ENCODE measurements at regions not wholly inside any gene's neighbourhood (a gene's known extent, or its start where the extent isn't known, plus 50 kb on each side); places are given as distances from the start of the nearest gene placed in this dataset.

DNA sequence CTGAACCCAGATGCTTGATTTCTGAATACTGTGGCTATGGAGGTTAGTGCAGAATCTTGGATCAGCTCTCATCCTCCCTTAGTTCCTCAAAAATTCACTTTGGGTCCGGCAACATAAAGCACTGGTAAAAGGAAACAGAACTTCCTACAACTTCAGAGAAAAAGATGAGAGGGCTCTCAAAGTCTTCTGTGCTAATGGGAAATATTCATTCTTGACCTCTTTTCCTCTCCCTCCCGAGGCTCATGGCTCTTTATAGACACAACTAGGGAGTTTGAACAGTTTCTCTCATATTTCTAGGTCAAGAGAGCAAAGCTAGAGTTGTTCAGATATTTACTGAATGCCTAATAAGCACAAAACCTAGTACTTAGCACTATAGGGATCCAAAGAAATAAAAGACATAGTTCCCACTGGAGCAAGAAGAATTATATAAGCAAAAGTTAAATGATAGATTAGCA is 124.1 kb upstream of the TCF21 start:
- H3K9me3 ChIP-seq (ENCODE audit: control insufficient read depth, insufficient read depth, low read depth, low read length), result no peaks in the 10 kb centered on the region
- TF ChIP-seq EZH2 (IDR thresholded peaks at IDR 0.05; ENCODE audit: low read length, missing control alignments), result no peak
- TF ChIP-seq, protein P1, sequence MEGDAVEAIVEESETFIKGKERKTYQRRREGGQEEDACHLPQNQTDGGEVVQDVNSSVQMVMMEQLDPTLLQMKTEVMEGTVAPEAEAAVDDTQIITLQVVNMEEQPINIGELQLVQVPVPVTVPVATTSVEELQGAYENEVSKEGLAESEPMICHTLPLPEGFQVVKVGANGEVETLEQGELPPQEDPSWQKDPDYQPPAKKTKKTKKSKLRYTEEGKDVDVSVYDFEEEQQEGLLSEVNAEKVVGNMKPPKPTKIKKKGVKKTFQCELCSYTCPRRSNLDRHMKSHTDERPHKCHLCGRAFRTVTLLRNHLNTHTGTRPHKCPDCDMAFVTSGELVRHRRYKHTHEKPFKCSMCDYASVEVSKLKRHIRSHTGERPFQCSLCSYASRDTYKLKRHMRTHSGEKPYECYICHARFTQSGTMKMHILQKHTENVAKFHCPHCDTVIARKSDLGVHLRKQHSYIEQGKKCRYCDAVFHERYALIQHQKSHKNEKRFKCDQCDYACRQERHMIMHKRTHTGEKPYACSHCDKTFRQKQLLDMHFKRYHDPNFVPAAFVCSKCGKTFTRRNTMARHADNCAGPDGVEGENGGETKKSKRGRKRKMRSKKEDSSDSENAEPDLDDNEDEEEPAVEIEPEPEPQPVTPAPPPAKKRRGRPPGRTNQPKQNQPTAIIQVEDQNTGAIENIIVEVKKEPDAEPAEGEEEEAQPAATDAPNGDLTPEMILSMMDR (conservative IDR thresholded peaks at IDR 0.05 in 1 of 2, IDR thresholded peaks at IDR 0.05 in 1 of 2; ENCODE audit: low read depth in 1 of 2, low read length in 2 of 2), result no peak
- H3K9ac ChIP-seq (ENCODE audit: insufficient read depth, low read length), result no peak overlapping the region
- no peaks in the 10 kb centered on the region for H3K79me2 ChIP-seq (ENCODE audit: control insufficient read depth, insufficient read depth, low read length)
- peaks cover 12% of the 10 kb centered on the region for H3K4me1 ChIP-seq (ENCODE audit: control insufficient read depth, extremely low read depth, insufficient read depth, low read length)
- no peak for DNase-seq (ENCODE audit: low read depth in 2 of 2)
- H3K4me3 ChIP-seq (replicated peaks in 1 of 4; ENCODE audit: control extremely low read depth in 1 of 4, insufficient read depth in 1 of 4, low read depth in 3 of 4, low read length in 4 of 4), result no peak overlapping the region
- H3K27me3 ChIP-seq (ENCODE audit: control insufficient read depth, insufficient read depth, low read length), result no peaks in the 10 kb centered on the region
- no peak overlapping the region for H2AFZ ChIP-seq (ENCODE audit: low read length)
- no peaks in the 10 kb centered on the region for H3K36me3 ChIP-seq (ENCODE audit: control insufficient read depth, insufficient read depth, low read length)
- H3K27ac ChIP-seq (ENCODE audit: insufficient read depth, low read length), result peak overlapping the region; percentile 30
- H3K4me2 ChIP-seq (ENCODE audit: extremely low read depth, insufficient read depth, low read length), result peak overlapping the region; percentile 48
- no peaks in the 10 kb centered on the region for H4K20me1 ChIP-seq (ENCODE audit: control insufficient read depth, extremely low read depth, insufficient read depth, low read length)

DNA sequence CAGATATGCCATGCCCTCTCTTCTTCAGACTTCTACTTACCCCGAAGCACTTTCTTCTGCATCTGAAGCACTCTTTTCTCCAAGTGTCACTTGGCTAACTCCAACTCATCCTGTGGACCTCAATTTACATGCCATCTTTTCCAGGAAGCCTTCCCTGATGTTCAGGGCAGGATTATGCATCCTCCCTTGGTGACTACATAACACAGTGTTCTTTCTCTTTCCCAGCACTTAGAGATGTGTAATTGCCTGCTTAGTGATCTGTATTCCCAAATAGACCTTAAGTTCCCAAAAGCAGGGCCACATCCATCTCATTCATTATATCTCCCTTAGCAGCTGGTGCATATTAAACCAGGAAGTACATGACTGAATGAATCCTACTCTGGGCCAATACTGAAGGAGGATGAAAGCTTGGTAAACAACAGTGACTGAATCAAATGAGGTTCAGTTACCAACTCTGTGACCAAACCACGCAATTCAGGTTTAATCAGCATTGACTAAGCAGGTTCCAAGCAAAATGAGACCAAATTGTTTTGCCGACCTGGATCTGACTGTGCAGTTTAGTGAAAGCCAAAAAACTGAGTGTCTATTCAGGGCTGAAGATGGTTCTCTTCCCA is 121.4 kb upstream of the TCF21 start:
- no peak for TF ChIP-seq EZH2 (IDR thresholded peaks at IDR 0.05; ENCODE audit: low read length, missing control alignments)
- TF ChIP-seq, protein P1 (conservative IDR thresholded peaks at IDR 0.05 in 1 of 2, IDR thresholded peaks at IDR 0.05 in 1 of 2; ENCODE audit: low read depth in 1 of 2, low read length in 2 of 2), result no peak
- no peaks in the 10 kb centered on the region for H3K36me3 ChIP-seq (ENCODE audit: control insufficient read depth, insufficient read depth, low read length)
- H2AFZ ChIP-seq (ENCODE audit: low read length), result no peak overlapping the region
- H4K20me1 ChIP-seq (ENCODE audit: control insufficient read depth, extremely low read depth, insufficient read depth, low read length), result no peaks in the 10 kb centered on the region
- H3K4me1 ChIP-seq (ENCODE audit: control insufficient read depth, extremely low read depth, insufficient read depth, low read length), result peaks cover 8% of the 10 kb centered on the region
- H3K4me2 ChIP-seq (ENCODE audit: extremely low read depth, insufficient read depth, low read length), result no peak overlapping the region
- no peaks in the 10 kb centered on the region for H3K27me3 ChIP-seq (ENCODE audit: control insufficient read depth, insufficient read depth, low read length)
- H3K4me3 ChIP-seq (replicated peaks in 1 of 4; ENCODE audit: control extremely low read depth in 1 of 4, insufficient read depth in 1 of 4, low read depth in 3 of 4, low read length in 4 of 4), result no peak overlapping the region
- H3K27ac ChIP-seq (ENCODE audit: insufficient read depth, low read length), result no peak overlapping the region
- no peak overlapping the region for H3K9ac ChIP-seq (ENCODE audit: insufficient read depth, low read length)
- peak in 1 of 2 donors; percentile 25 for DNase-seq (ENCODE audit: low read depth in 2 of 2)
- H3K79me2 ChIP-seq (ENCODE audit: control insufficient read depth, insufficient read depth, low read length), result no peaks in the 10 kb centered on the region
- no peaks in the 10 kb centered on the region for H3K9me3 ChIP-seq (ENCODE audit: control insufficient read depth, insufficient read depth, low read depth, low read length)

DNA sequence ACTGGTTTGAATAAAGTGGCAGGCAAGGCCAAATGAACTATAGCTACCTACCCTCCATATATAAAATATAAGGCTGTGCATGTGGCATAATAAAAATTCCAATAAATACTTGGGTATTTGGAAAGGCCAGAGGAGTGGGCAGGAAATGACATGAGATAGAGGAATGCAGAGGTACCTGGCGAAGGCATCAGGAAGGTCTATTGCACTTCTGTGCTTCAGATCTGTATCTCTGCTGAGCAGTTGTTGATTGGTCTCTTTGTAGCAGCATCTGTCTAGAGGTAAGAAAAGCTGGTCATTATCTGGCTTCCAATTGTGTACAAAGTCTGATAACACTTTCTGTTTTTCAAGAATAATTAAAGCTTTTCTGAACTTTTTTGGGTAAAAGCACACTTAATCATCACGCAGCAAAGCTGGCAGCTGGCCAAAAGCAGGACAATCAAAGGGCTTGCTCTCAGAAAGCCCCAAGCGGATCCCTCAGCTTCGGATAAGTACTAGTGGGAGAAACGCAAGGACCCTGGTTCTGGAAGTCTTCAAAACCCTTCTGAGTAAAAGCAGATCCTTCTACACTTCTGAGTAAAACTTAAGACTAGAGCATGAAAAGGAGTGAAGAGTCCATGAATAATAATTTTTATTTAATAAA is 120.1 kb upstream of the TCF21 start:
- no peaks in the 10 kb centered on the region for H4K20me1 ChIP-seq (ENCODE audit: control insufficient read depth, extremely low read depth, insufficient read depth, low read length)
- no peaks in the 10 kb centered on the region for H3K36me3 ChIP-seq (ENCODE audit: control insufficient read depth, insufficient read depth, low read length)
- no peaks in the 10 kb centered on the region for H3K9me3 ChIP-seq (ENCODE audit: control insufficient read depth, insufficient read depth, low read depth, low read length)
- no peak overlapping the region for H2AFZ ChIP-seq (ENCODE audit: low read length)
- no peak overlapping the region for H3K4me3 ChIP-seq (replicated peaks in 1 of 4; ENCODE audit: control extremely low read depth in 1 of 4, insufficient read depth in 1 of 4, low read depth in 3 of 4, low read length in 4 of 4)
- no peak overlapping the region for H3K27ac ChIP-seq (ENCODE audit: insufficient read depth, low read length)
- TF ChIP-seq EZH2 (IDR thresholded peaks at IDR 0.05; ENCODE audit: low read length, missing control alignments), result no peak
- TF ChIP-seq, protein P1 (conservative IDR thresholded peaks at IDR 0.05 in 1 of 2, IDR thresholded peaks at IDR 0.05 in 1 of 2; ENCODE audit: low read depth in 1 of 2, low read length in 2 of 2), result no peak
- no peak overlapping the region for H3K9ac ChIP-seq (ENCODE audit: insufficient read depth, low read length)
- H3K79me2 ChIP-seq (ENCODE audit: control insufficient read depth, insufficient read depth, low read length), result no peaks in the 10 kb centered on the region
- H3K4me1 ChIP-seq (ENCODE audit: control insufficient read depth, extremely low read depth, insufficient read depth, low read length), result peaks cover 6% of the 10 kb centered on the region
- no peaks in the 10 kb centered on the region for H3K27me3 ChIP-seq (ENCODE audit: control insufficient read depth, insufficient read depth, low read length)
- peak in 1 of 2 donors; percentile 29 for DNase-seq (ENCODE audit: low read depth in 2 of 2)
- H3K4me2 ChIP-seq (ENCODE audit: extremely low read depth, insufficient read depth, low read length), result no peak overlapping the region

All from fibroblast of lung (primary cell).